ENCODE measurements at regions not wholly inside any gene's neighbourhood (a gene's known extent, or its start where the extent isn't known, plus 50 kb on each side); places are given as distances from the start of the nearest gene placed in this dataset.
A peak's percentile ranks its signal among the peaks of the same experiment; 100 is the strongest.

- TF ChIP-seq FOXP2 (optimal IDR thresholded peaks at IDR 0.05; ENCODE audit: control extremely low read depth, extremely low read length, insufficient read depth): no peak
- no peak for TF ChIP-seq POLR2AphosphoS5 (IDR thresholded peaks at IDR 0.05; ENCODE audit: borderline replicate concordance, low read depth, low read length)
- no peak for TF ChIP-seq EZH2 (IDR thresholded peaks at IDR 0.05)
- no peaks in the 10 kb centered on the region for H3K36me3 ChIP-seq (ENCODE audit: insufficient read depth, low read length)
- peak overlapping the region; percentile 15 for H3K9ac ChIP-seq (ENCODE audit: insufficient read length)
- H3K9me3 ChIP-seq (ENCODE audit: low read depth, low read length): no peaks in the 10 kb centered on the region
- no peak overlapping the region for H3K4me3 ChIP-seq
- peak overlapping the region; percentile 50 for H3K27ac ChIP-seq
- DNase-seq (ENCODE audit: low read depth, low spot score): no peak
These were observed 145.8 kb upstream of the UBE2E1 start for GRCh38 chr3:23659840-23660430.

- no peak overlapping the region for H3K27ac ChIP-seq
- H3K36me3 ChIP-seq (ENCODE audit: insufficient read depth, low read length): no peaks in the 10 kb centered on the region
- no peak overlapping the region for H3K9ac ChIP-seq (ENCODE audit: insufficient read length)
- no peak for DNase-seq (ENCODE audit: low read depth, low spot score)
- no peak for TF ChIP-seq EZH2 (IDR thresholded peaks at IDR 0.05)
- no peak for TF ChIP-seq FOXP2 (optimal IDR thresholded peaks at IDR 0.05; ENCODE audit: control extremely low read depth, extremely low read length, insufficient read depth)
- TF ChIP-seq POLR2AphosphoS5 (IDR thresholded peaks at IDR 0.05; ENCODE audit: borderline replicate concordance, low read depth, low read length): no peak
- H3K9me3 ChIP-seq (ENCODE audit: low read depth, low read length): no peaks in the 10 kb centered on the region
- H3K4me3 ChIP-seq: no peak overlapping the region
These were observed 143.6 kb upstream of the UBE2E1 start for GRCh38 chr3:23662079-23662617.

- no peak for DNase-seq (ENCODE audit: low read depth, low spot score)
- TF ChIP-seq FOXP2 (optimal IDR thresholded peaks at IDR 0.05; ENCODE audit: control extremely low read depth, extremely low read length, insufficient read depth) (no peak), EZH2 (IDR thresholded peaks at IDR 0.05) (no peak)
- Histone ChIP-seq H3K4me3 (no peak overlapping the region), H3K9ac (ENCODE audit: insufficient read length) (no peak overlapping the region), H3K9me3 (ENCODE audit: low read depth, low read length) (no peaks in the 10 kb centered on the region), H3K36me3 (ENCODE audit: insufficient read depth, low read length) (no peaks in the 10 kb centered on the region), H3K27ac (no peak overlapping the region)
These were observed 142.5 kb upstream of the UBE2E1 start for GRCh38 chr3:23663246-23663645.

- H3K4me3 ChIP-seq: no peak overlapping the region
- no peak overlapping the region for H3K9ac ChIP-seq (ENCODE audit: insufficient read length)
- TF ChIP-seq POLR2AphosphoS5 (IDR thresholded peaks at IDR 0.05; ENCODE audit: borderline replicate concordance, low read depth, low read length) (no peak), EZH2 (IDR thresholded peaks at IDR 0.05) (no peak), FOXP2 (optimal IDR thresholded peaks at IDR 0.05; ENCODE audit: control extremely low read depth, extremely low read length, insufficient read depth) (no peak)
- no peak overlapping the region for H3K27ac ChIP-seq
- H3K36me3 ChIP-seq (ENCODE audit: insufficient read depth, low read length): no peaks in the 10 kb centered on the region
- no peaks in the 10 kb centered on the region for H3K9me3 ChIP-seq (ENCODE audit: low read depth, low read length)
- no peak for DNase-seq (ENCODE audit: low read depth, low spot score)
These were observed 142.0 kb upstream of the UBE2E1 start for GRCh38 chr3:23663661-23664186.

GRCh38 chr3:23664459-23664858 is 141.3 kb upstream of the UBE2E1 start:
- Histone ChIP-seq H3K9me3 (ENCODE audit: low read depth, low read length) (no peaks in the 10 kb centered on the region), H3K27ac (no peak overlapping the region), H3K4me3 (no peak overlapping the region), H3K9ac (ENCODE audit: insufficient read length) (no peak overlapping the region), H3K36me3 (ENCODE audit: insufficient read depth, low read length) (no peaks in the 10 kb centered on the region)
- TF ChIP-seq EZH2 (IDR thresholded peaks at IDR 0.05) (no peak), POLR2AphosphoS5 (IDR thresholded peaks at IDR 0.05; ENCODE audit: borderline replicate concordance, low read depth, low read length) (no peak), FOXP2 (optimal IDR thresholded peaks at IDR 0.05; ENCODE audit: control extremely low read depth, extremely low read length, insufficient read depth) (no peak)
- DNase-seq (ENCODE audit: low read depth, low spot score): no peak

DNA sequence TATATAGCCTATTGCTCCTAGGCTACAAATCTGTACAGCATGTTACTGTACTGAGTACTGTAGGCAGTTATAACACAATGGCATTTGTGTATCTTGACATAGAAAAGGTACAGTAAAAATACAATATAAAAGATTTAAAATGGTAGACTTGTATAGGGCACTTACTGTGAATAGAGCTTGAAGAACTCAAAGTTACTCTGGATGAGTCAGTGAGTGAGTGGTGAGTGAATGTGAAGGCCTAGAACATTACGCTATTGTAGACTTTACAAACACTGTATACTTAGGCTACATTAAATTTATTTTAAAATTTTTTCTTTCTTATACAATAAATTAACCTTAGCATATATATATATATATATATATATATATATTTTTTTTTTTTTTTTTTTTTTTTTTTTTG is 140.0 kb upstream of the UBE2E1 start:
- no peak for TF ChIP-seq POLR2AphosphoS5 (IDR thresholded peaks at IDR 0.05; ENCODE audit: borderline replicate concordance, low read depth, low read length)
- Histone ChIP-seq H3K9ac (ENCODE audit: insufficient read length) (no peak overlapping the region), H3K27ac (no peak overlapping the region), H3K4me3 (no peak overlapping the region), H3K9me3 (ENCODE audit: low read depth, low read length) (no peaks in the 10 kb centered on the region), H3K36me3 (ENCODE audit: insufficient read depth, low read length) (no peaks in the 10 kb centered on the region)
- DNase-seq (ENCODE audit: low read depth, low spot score): no peak

DNA sequence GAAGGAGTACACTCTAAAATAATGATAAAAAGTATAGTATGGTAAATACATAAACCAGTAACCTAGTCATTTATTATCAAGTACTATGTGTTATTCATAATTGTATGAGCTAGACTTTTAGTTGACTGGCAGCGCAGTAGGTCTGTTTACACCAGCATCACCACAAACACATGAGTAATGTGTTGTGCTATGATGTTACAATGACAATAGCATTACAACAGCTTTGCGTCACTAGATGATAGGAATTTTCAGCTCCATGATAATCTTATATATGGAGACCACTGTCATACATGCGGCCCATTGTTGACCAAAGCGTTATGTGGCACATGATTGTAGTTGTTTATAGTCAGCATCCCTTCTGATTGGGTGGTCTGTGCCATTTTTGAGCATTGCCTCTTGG is 138.9 kb upstream of the UBE2E1 start:
- no peak for TF ChIP-seq FOXP2 (optimal IDR thresholded peaks at IDR 0.05; ENCODE audit: control extremely low read depth, extremely low read length, insufficient read depth)
- no peak for TF ChIP-seq POLR2AphosphoS5 (IDR thresholded peaks at IDR 0.05; ENCODE audit: borderline replicate concordance, low read depth, low read length)
- TF ChIP-seq EZH2 (IDR thresholded peaks at IDR 0.05): no peak
- Histone ChIP-seq H3K36me3 (ENCODE audit: insufficient read depth, low read length) (no peaks in the 10 kb centered on the region), H3K27ac (no peak overlapping the region), H3K4me3 (no peak overlapping the region), H3K9ac (ENCODE audit: insufficient read length) (no peak overlapping the region), H3K9me3 (ENCODE audit: low read depth, low read length) (no peaks in the 10 kb centered on the region)
- DNase-seq (ENCODE audit: low read depth, low spot score): no peak

GRCh38 chr3:23667536-23668429 is 138.0 kb upstream of the UBE2E1 start:
- Histone ChIP-seq H3K9me3 (ENCODE audit: low read depth, low read length) (no peaks in the 10 kb centered on the region), H3K27ac (no peak overlapping the region), H3K9ac (ENCODE audit: insufficient read length) (no peak overlapping the region), H3K4me3 (no peak overlapping the region), H3K36me3 (ENCODE audit: insufficient read depth, low read length) (no peaks in the 10 kb centered on the region)
- no peak for DNase-seq (ENCODE audit: low read depth, low spot score)
- TF ChIP-seq EZH2 (IDR thresholded peaks at IDR 0.05): no peak
- no peak for TF ChIP-seq FOXP2 (optimal IDR thresholded peaks at IDR 0.05; ENCODE audit: control extremely low read depth, extremely low read length, insufficient read depth)
- no peak for TF ChIP-seq POLR2AphosphoS5 (IDR thresholded peaks at IDR 0.05; ENCODE audit: borderline replicate concordance, low read depth, low read length)

Data from SK-N-MC (cell line).